GM21526 (cell line): ENCODE measurements at regions not wholly inside any gene's neighbourhood (a gene's known extent, or its start where the extent isn't known, plus 50 kb on each side); places are given as distances from the start of the nearest gene placed in this dataset.

Experiments
- ATAC-seq: cut with Tn5 transposase; IDR thresholded peaks from one replicate; pipeline ENCODE4 v1.9.1; 2021; ENCODE audit warnings: moderate library complexity; ENCODE audit not compliant: unreplicated experiment, low FRiP score

- ATAC-seq: no peak
Observed at GRCh38 chr15:98178861-98179260, 218.4 kb downstream of the ARRDC4 start.

- ATAC-seq: no peak
Observed at GRCh38 chr15:98187549-98187948, 227.0 kb downstream of the ARRDC4 start.

GRCh38 chr15:98190914-98191313 is 230.4 kb downstream of the ARRDC4 start:
- ATAC-seq: no peak

GRCh38 chr15:98195796-98196195 is 235.3 kb downstream of the ARRDC4 start:
- no peak for ATAC-seq

- ATAC-seq: no peak
Observed at GRCh38 chr15:98196371-98196770, 235.9 kb downstream of the ARRDC4 start.

GRCh38 chr15:98202256-98202655 is 241.8 kb downstream of the ARRDC4 start:
- no peak for ATAC-seq

- ATAC-seq: no peak
Observed at GRCh38 chr15:98203872-98204660, 243.6 kb downstream of the ARRDC4 start.

- ATAC-seq: no peak
Observed at GRCh38 chr15:98207928-98208327, 247.4 kb downstream of the ARRDC4 start.

GRCh38 chr15:98213346-98213979 is 253.0 kb downstream of the ARRDC4 start:
- no peak for ATAC-seq

- no peak for ATAC-seq
Observed at GRCh38 chr15:98216166-98216565, 255.7 kb downstream of the ARRDC4 start.

- ATAC-seq: no peak
Observed at GRCh38 chr15:98217356-98217755, 256.9 kb downstream of the ARRDC4 start.

- no peak for ATAC-seq
Observed at GRCh38 chr15:98221144-98221543, 260.6 kb downstream of the ARRDC4 start.

- no peak for ATAC-seq
Observed at GRCh38 chr15:98221577-98221976, 261.1 kb downstream of the ARRDC4 start.

- no peak for ATAC-seq
Observed at GRCh38 chr15:98226149-98226548, 265.6 kb downstream of the ARRDC4 start.

- no peak for ATAC-seq
Observed at GRCh38 chr15:98226578-98226977, 266.1 kb downstream of the ARRDC4 start.

- no peak for ATAC-seq
Observed at GRCh38 chr15:98228846-98229245, 268.3 kb downstream of the ARRDC4 start.

GRCh38 chr15:98230975-98231374 is 270.5 kb downstream of the ARRDC4 start:
- ATAC-seq: no peak

GRCh38 chr15:98231696-98232440 is 271.4 kb downstream of the ARRDC4 start:
- ATAC-seq: no peak

- no peak for ATAC-seq
Observed at GRCh38 chr15:98232761-98233160, 272.3 kb downstream of the ARRDC4 start.

GRCh38 chr15:98233873-98234272 is 273.4 kb downstream of the ARRDC4 start:
- no peak for ATAC-seq

GRCh38 chr15:98240303-98240702 is 279.8 kb downstream of the ARRDC4 start:
- no peak for ATAC-seq
